Liver (tissue), 2 donors: ENCODE measurements at regions not wholly inside any gene's neighbourhood (a gene's known extent, or its start where the extent isn't known, plus 50 kb on each side); places are given as distances from the start of the nearest gene placed in this dataset.

Source experiments
- RAD21 ChIP-seq, 2 donors: IDR thresholded peaks; 2 replicates each; pipeline ENCODE4 v1.6.1; 2016; ENCODE audit warnings: antibody characterized with exemption in 2 of 2, mild to moderate bottlenecking in 2 of 2
- TAF1 ChIP-seq: conservative IDR thresholded peaks from 2 replicates; pipeline ENCODE4 v1.6.1; 2016; ENCODE audit warnings: antibody characterized with exemption, mild to moderate bottlenecking
- donor health status: healthy.

DNA sequence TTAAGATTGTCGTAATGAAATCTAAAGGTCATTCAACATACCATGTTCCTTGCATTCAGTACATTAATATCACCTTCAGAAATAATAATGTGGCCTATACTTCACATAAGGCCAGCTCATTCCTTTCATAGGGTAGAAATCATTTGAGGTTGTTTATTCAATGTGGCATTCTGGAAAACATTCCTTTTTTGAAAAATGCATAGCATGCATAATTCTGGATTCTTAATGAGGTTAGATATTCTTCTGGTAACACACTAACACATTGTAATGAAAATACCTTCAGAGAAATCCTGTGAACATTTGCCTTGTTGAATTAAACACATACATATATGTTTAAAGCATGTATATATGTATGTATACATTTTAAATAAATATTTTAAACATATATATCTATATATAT lies 204.6 kb upstream of the KCNH7 start:
- TF ChIP-seq RAD21 (IDR thresholded peaks at IDR 0.05) (no peak), TAF1 (no peak)
